BLaER1 treated with 17β-estradiol and CSF1 and Interleukin-3, amounts not matched to agents 10 nM and 100 nM (cell line): ENCODE measurements at regions not wholly inside any gene's neighbourhood (a gene's known extent, or its start where the extent isn't known, plus 50 kb on each side); places are given as distances from the start of the nearest gene placed in this dataset.
"Not testable (repeated sequence)": the region's sequence is repeated elsewhere in the genome, so short reads cannot be mapped to it uniquely, and the experiment has no call there.

ENCODE experiments used
- H3K27ac ChIP-seq, 11 experiments: shearing (Covaris generic); formaldehyde crosslinking; 2 replicates each; pipeline ENCODE4 v1.8.1; 2022
- H3K27me3 ChIP-seq, 11 experiments: shearing (Covaris generic); formaldehyde crosslinking; 2 replicates each; pipeline ENCODE4 v1.8.1; 2022
- H3K36me3 ChIP-seq, 11 experiments: shearing (Covaris generic); formaldehyde crosslinking; 2 replicates each; pipeline ENCODE4 v1.8.1; 2022
- H3K4me1 ChIP-seq, 10 experiments: shearing (Covaris generic); formaldehyde crosslinking; 2 replicates each; pipeline ENCODE4 v1.8.1; 2022
- H3K4me2 ChIP-seq, 11 experiments: shearing (Covaris generic); formaldehyde crosslinking; 2 replicates each; pipeline ENCODE4 v1.8.1; 2022
- H3K4me3 ChIP-seq, 10 experiments: shearing (Covaris generic); formaldehyde crosslinking; 2 replicates each; pipeline ENCODE4 v1.8.1; 2022
- H3K9ac ChIP-seq, 11 experiments: shearing (Covaris generic); formaldehyde crosslinking; 2 replicates each; pipeline ENCODE4 v1.8.1; 2022
- H3K9me3 ChIP-seq, 11 experiments: shearing (Covaris generic); formaldehyde crosslinking; replicated peaks in 1 of 11; 2 replicates each; pipeline ENCODE4 v1.8.1; 2022
- H4K20me1 ChIP-seq, 11 experiments: shearing (Covaris generic); formaldehyde crosslinking; 2 replicates each; pipeline ENCODE4 v1.8.1; 2022
- Cebpa-rat ChIP-seq, 11 experiments: shearing (Covaris generic); IDR thresholded peaks; 2 replicates each; pipeline ENCODE4 v1.8.1; 2022

DNA sequence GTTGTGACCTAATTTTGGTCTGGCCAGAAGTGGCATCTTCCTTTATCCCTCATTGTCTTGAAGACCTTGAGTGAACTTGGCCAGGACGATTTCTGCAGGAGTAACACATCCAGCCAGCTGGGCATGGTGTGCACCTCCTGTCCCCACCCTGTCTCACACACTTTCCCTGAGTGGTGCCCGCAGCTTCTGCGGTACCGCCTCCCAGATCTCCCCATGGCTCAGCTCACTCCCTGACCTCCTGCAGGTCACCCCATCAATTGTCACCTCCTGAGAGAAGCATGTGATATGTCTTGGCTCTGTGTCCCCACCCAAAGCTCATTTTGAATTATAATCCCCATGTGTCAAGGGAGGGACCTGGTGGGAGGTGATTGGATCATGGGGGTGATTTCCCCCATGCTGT is 50.2 kb upstream of the TP53I11 start:
- H3K27me3 ChIP-seq = no peaks in the 10 kb centered on the region
- TF ChIP-seq Cebpa-rat (IDR thresholded peaks at IDR 0.05) = no peak
- H4K20me1 ChIP-seq = no peaks in the 10 kb centered on the region
- peaks cover 0 to 27% (median 19%) of the 10 kb centered on the region in 10 experiments; a peak in 12 of 20 replicates for H3K4me1 ChIP-seq
- H3K9me3 ChIP-seq = no peaks in the 10 kb centered on the region; a peak in 2 of 22 replicates
- no peaks in the 10 kb centered on the region for H3K36me3 ChIP-seq
- no peak overlapping the region for H3K4me2 ChIP-seq
- no peak overlapping the region for H3K27ac ChIP-seq
- H3K4me3 ChIP-seq = no peak overlapping the region
- H3K9ac ChIP-seq = no peak overlapping the region

GRCh38 chr11:45001466-45002165 is 50.9 kb upstream of the TP53I11 start:
- no peak overlapping the region for H3K4me3 ChIP-seq
- no peaks in the 10 kb centered on the region for H3K27me3 ChIP-seq
- H3K4me1 ChIP-seq = peaks cover 0 to 27% (median 19%) of the 10 kb centered on the region in 10 experiments; a peak in 12 of 20 replicates
- H3K27ac ChIP-seq = no peak overlapping the region
- H3K36me3 ChIP-seq = no peaks in the 10 kb centered on the region
- no peaks in the 10 kb centered on the region; a peak in 2 of 22 replicates for H3K9me3 ChIP-seq
- H3K9ac ChIP-seq = no peak overlapping the region
- H3K4me2 ChIP-seq = no peak overlapping the region
- H4K20me1 ChIP-seq = no peaks in the 10 kb centered on the region
- TF ChIP-seq Cebpa-rat (IDR thresholded peaks at IDR 0.05) = no peak

DNA sequence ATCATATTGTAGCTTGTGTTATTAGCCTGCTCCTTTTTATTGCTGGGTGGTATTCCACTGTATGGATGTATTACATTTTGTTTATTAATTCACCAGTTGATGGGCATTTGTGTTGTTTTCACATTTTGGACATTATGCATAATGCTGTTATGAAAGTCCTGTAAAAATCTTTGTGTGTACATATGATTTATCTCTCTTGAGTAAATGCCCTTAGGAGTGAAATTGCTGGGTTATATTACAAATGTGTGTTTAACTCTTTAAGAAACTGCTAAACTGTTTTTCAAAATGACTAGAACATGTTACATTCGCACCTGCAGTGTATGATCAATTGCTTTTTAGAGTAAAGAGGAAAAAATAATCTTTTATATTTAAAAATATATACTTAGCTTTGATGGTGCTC is 54.4 kb upstream of the TP53I11 start:
- H3K9me3 ChIP-seq = no peaks in the 10 kb centered on the region; a peak in 2 of 22 replicates

GRCh38 chr11:45007011-45007410 is 56.3 kb upstream of the TP53I11 start:
- no peak overlapping the region for H3K9ac ChIP-seq

More for the DNA sequence above, 54.4 kb upstream of the TP53I11 start:
- Histone ChIP-seq H3K27me3 (no peaks in the 10 kb centered on the region), H3K27ac (no peak overlapping the region), H3K36me3 (no peaks in the 10 kb centered on the region), H3K4me1 (peaks cover 0 to 6% (median 0%) of the 10 kb centered on the region in 10 experiments; a peak in 2 of 20 replicates), H3K9ac (no peak overlapping the region), H3K4me2 (no peak overlapping the region), H4K20me1 (no peaks in the 10 kb centered on the region), H3K4me3 (no peak overlapping the region)
- TF ChIP-seq Cebpa-rat (IDR thresholded peaks at IDR 0.05) = no peak

DNA sequence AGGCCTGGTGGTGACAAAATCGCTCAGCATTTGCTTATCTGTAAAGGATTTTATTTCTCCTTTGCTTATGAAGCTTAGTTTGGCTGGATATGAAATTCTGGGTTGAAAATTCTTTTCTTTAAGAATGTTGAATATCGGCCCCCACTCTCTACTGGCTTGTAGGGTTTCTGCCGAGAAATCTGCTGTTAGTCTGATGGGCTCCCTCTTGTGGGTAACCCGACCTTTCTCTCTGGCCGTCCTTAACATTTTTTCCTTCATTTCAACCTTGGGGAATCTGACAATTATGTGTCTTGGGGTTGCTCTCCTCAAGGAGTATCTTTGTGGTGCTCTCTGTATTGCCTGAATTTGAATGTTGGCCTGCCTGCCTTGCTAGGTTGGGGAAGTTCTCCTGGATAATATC is 65.3 kb upstream of the TP53I11 start:
- H3K27me3 ChIP-seq, H3K27ac ChIP-seq, H3K9ac ChIP-seq, H4K20me1 ChIP-seq, H3K36me3 ChIP-seq, H3K4me3 ChIP-seq: not testable (repeated sequence)
- Histone ChIP-seq H3K4me2 (peak overlapping the region in 10 of 11 experiments; percentile 35 to 59 (median 48); a peak in 11 of 22 replicates), H3K9me3 (peaks cover 25 to 38% (median 32%) of the 10 kb centered on the region in 11 experiments), H3K4me1 (peaks cover 34 to 46% (median 42%) of the 10 kb centered on the region in 10 experiments)

More at GRCh38 chr11:45007011-45007410, 56.3 kb upstream of the TP53I11 start:
- Histone ChIP-seq H3K27ac (no peak overlapping the region), H3K9me3 (peaks cover 4 to 13% (median 12%) of the 10 kb centered on the region in 11 experiments; a peak in 12 of 22 replicates), H3K27me3 (no peaks in the 10 kb centered on the region), H3K4me3 (no peak overlapping the region), H4K20me1 (no peaks in the 10 kb centered on the region), H3K4me2 (no peak overlapping the region), H3K4me1 (peaks cover 0 to 6% (median 0%) of the 10 kb centered on the region in 10 experiments; a peak in 2 of 20 replicates), H3K36me3 (no peaks in the 10 kb centered on the region)
- no peak for TF ChIP-seq Cebpa-rat (IDR thresholded peaks at IDR 0.05)

GRCh38 chr11:45016446-45016845 is 65.8 kb upstream of the TP53I11 start:
- peak overlapping the region in 1 of 11 experiments; percentile 23; a peak in 2 of 22 replicates for H3K27ac ChIP-seq
- not testable (repeated sequence) for H3K27me3 ChIP-seq, H3K4me3 ChIP-seq

GRCh38 chr11:45017329-45017728 is 66.6 kb upstream of the TP53I11 start:
- H3K4me3 ChIP-seq = no peak overlapping the region
- H3K36me3 ChIP-seq = no peaks in the 10 kb centered on the region
- no peaks in the 10 kb centered on the region for H4K20me1 ChIP-seq
- H3K9ac ChIP-seq = no peak overlapping the region
- no peak for TF ChIP-seq Cebpa-rat (IDR thresholded peaks at IDR 0.05)
- H3K27me3 ChIP-seq = no peaks in the 10 kb centered on the region
- peaks cover 17 to 27% (median 22%) of the 10 kb centered on the region in 11 experiments for H3K9me3 ChIP-seq
- no peak overlapping the region; a peak in 1 of 22 replicates for H3K27ac ChIP-seq
- H3K4me1 ChIP-seq = peaks cover 47 to 59% (median 55%) of the 10 kb centered on the region in 10 experiments
- H3K4me2 ChIP-seq = peak overlapping the region; percentile 35 to 59 (median 48); a peak in 20 of 22 replicates

More at GRCh38 chr11:45016446-45016845, 65.8 kb upstream of the TP53I11 start:
- H4K20me1 ChIP-seq, H3K9ac ChIP-seq, H3K36me3 ChIP-seq: not testable (repeated sequence)
- Histone ChIP-seq H3K4me2 (peak overlapping the region; percentile 35 to 59 (median 48); a peak in 19 of 22 replicates), H3K9me3 (peaks cover 20 to 33% (median 28%) of the 10 kb centered on the region in 11 experiments), H3K4me1 (peaks cover 39 to 50% (median 46%) of the 10 kb centered on the region in 10 experiments)

DNA sequence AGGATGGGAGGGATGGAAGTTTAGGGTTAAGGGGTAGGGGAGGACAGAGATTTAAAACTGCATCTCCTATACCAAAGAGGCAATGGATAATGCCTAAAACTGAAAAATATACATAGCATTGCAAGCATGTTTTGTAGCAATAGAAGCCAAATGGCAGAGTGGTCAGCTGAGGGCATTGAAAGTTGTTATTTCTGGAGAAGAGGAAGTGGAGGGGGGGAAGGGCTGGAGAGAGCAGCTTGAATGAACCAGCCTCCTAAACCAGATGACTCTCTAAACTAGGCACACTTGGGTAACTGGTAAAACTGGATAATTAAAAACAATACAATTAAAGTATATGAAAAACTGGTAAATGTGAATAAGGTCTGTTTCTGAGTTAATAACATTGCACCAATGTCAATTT is 70.3 kb upstream of the TP53I11 start:
- H3K27me3 ChIP-seq = no peaks in the 10 kb centered on the region
- no peak for TF ChIP-seq Cebpa-rat (IDR thresholded peaks at IDR 0.05)
- peaks cover 76 to 96% (median 92%) of the 10 kb centered on the region in 10 experiments for H3K4me1 ChIP-seq
- H4K20me1 ChIP-seq = no peaks in the 10 kb centered on the region
- H3K36me3 ChIP-seq = no peaks in the 10 kb centered on the region
- H3K4me3 ChIP-seq = no peak overlapping the region
- peak overlapping the region in 2 of 11 experiments; percentile 25 to 42; a peak in 4 of 22 replicates for H3K9ac ChIP-seq
- H3K4me2 ChIP-seq = peak overlapping the region; percentile 75 to 91 (median 83)
- H3K27ac ChIP-seq = peak overlapping the region in 10 of 11 experiments; percentile 27 to 93 (median 51); a peak in 13 of 22 replicates
- H3K9me3 ChIP-seq = peaks cover 0 to 3% (median under 1%) of the 10 kb centered on the region in 11 experiments; a peak in 8 of 22 replicates

GRCh38 chr11:45021692-45022141 is 71.0 kb upstream of the TP53I11 start:
- no peaks in the 10 kb centered on the region for H4K20me1 ChIP-seq
- peak overlapping the region; percentile 75 to 91 (median 83) for H3K4me2 ChIP-seq
- H3K9me3 ChIP-seq = no peaks in the 10 kb centered on the region
- peak overlapping the region in 7 of 11 experiments; percentile 7 to 52 (median 31); a peak in 9 of 22 replicates for H3K9ac ChIP-seq
- H3K27me3 ChIP-seq = no peaks in the 10 kb centered on the region
- H3K4me1 ChIP-seq = peaks cover 76 to 96% (median 92%) of the 10 kb centered on the region in 10 experiments
- peak overlapping the region; percentile 3 to 93 (median 50); a peak in 17 of 22 replicates for H3K27ac ChIP-seq
- no peak overlapping the region for H3K4me3 ChIP-seq
- no peak for TF ChIP-seq Cebpa-rat (IDR thresholded peaks at IDR 0.05)
- H3K36me3 ChIP-seq = no peaks in the 10 kb centered on the region
